ENCODE measurements at regions not wholly inside any gene's neighbourhood (a gene's known extent, or its start where the extent isn't known, plus 50 kb on each side); places are given as distances from the start of the nearest gene placed in this dataset.

DNA sequence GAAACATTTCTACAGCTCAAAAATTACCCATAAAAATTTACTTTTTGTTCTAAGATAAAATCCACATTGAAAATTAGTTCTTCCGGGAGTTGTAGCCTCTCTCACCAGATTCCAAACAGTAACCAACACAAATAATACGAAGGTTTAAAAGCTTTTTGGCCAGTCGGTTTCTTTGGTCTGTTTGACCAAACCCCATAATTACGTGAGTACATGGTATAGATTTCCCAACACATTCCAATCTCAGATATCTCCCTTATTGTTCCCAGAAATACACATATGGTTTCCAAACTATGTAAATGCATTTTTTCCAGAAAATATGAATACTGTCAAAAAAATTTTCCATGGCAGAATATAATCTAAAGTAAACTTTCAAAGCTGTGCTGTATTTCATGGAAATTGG is 722.0 kb downstream of the KCNJ2 start:
- 80% methylated on average over 4 of the region's 4 CpGs for WGBS (ENCODE audit: low lambda C conversion rate, missing lambda C conversion rate)

DNA sequence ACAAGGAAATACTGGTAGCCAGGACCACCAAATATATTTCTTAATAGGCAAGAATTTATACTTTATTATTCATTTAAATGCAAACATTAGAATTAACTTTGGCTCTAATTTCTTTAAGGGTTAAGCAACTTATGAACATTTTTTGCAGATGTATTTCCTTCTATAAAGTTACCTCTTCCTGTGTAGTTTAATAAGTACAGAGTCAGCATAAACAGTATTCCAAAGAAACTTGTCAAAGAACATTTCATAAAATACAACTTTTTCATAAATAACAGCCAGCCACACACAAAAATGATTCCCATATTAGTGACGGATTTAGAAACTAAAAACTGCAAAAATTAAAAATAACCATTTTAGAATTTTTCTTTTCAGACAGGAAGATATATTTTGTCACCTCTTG is 723.2 kb downstream of the KCNJ2 start:
- no peaks in the 10 kb centered on the region for H3K27me3 ChIP-seq
- H3K4me3 ChIP-seq: no peak overlapping the region
- no peak for DNase-seq (ENCODE audit: low spot score)
- no peaks in the 10 kb centered on the region for H3K9me2 ChIP-seq (replicated peaks; ENCODE audit: insufficient read depth)
- TF ChIP-seq EZH2 (IDR thresholded peaks at IDR 0.05; ENCODE audit: borderline replicate concordance): no peak
- TF ChIP-seq, protein P1, sequence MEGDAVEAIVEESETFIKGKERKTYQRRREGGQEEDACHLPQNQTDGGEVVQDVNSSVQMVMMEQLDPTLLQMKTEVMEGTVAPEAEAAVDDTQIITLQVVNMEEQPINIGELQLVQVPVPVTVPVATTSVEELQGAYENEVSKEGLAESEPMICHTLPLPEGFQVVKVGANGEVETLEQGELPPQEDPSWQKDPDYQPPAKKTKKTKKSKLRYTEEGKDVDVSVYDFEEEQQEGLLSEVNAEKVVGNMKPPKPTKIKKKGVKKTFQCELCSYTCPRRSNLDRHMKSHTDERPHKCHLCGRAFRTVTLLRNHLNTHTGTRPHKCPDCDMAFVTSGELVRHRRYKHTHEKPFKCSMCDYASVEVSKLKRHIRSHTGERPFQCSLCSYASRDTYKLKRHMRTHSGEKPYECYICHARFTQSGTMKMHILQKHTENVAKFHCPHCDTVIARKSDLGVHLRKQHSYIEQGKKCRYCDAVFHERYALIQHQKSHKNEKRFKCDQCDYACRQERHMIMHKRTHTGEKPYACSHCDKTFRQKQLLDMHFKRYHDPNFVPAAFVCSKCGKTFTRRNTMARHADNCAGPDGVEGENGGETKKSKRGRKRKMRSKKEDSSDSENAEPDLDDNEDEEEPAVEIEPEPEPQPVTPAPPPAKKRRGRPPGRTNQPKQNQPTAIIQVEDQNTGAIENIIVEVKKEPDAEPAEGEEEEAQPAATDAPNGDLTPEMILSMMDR (IDR thresholded peaks at IDR 0.05; ENCODE audit: poor library complexity): no peak
- TF ChIP-seq EZH2phosphoT487 (IDR thresholded peaks at IDR 0.05; ENCODE audit: low read depth, severe bottlenecking, unreplicated experiment): no peak
- H4K20me1 ChIP-seq (ENCODE audit: insufficient read depth, poor library complexity, severe bottlenecking): no peaks in the 10 kb centered on the region
- no peak overlapping the region for H2AFZ ChIP-seq
- H3K36me3 ChIP-seq (replicated peaks; ENCODE audit: insufficient read depth, low read depth): no peaks in the 10 kb centered on the region
- no peak overlapping the region for H3K4me2 ChIP-seq
- no peaks in the 10 kb centered on the region for H3K79me2 ChIP-seq
- WGBS (ENCODE audit: low lambda C conversion rate, missing lambda C conversion rate): 94% methylated on average over 1 of the region's 1 CpG
- H3K9me3 ChIP-seq (ENCODE audit: low read depth): no peaks in the 10 kb centered on the region
- H3K4me1 ChIP-seq (ENCODE audit: insufficient read depth): no peaks in the 10 kb centered on the region
- no peak overlapping the region for H3K27ac ChIP-seq

More for the DNA sequence above, 722.0 kb downstream of the KCNJ2 start:
- Histone ChIP-seq H3K79me2 (no peaks in the 10 kb centered on the region), H3K27me3 (no peaks in the 10 kb centered on the region), H3K4me3 (no peak overlapping the region), H3K27ac (no peak overlapping the region), H3K36me3 (replicated peaks; ENCODE audit: insufficient read depth, low read depth) (no peaks in the 10 kb centered on the region), H2AFZ (no peak overlapping the region), H3K4me2 (no peak overlapping the region), H3K9me3 (ENCODE audit: low read depth) (no peaks in the 10 kb centered on the region), H3K9me2 (replicated peaks; ENCODE audit: insufficient read depth) (no peaks in the 10 kb centered on the region), H4K20me1 (ENCODE audit: insufficient read depth, poor library complexity, severe bottlenecking) (no peaks in the 10 kb centered on the region), H3K4me1 (ENCODE audit: insufficient read depth) (no peaks in the 10 kb centered on the region)
- TF ChIP-seq EZH2 (IDR thresholded peaks at IDR 0.05; ENCODE audit: borderline replicate concordance) (no peak), EZH2phosphoT487 (IDR thresholded peaks at IDR 0.05; ENCODE audit: low read depth, severe bottlenecking, unreplicated experiment) (no peak)
- TF ChIP-seq, protein P1 (IDR thresholded peaks at IDR 0.05; ENCODE audit: poor library complexity): no peak
- no peak for DNase-seq (ENCODE audit: low spot score)

DNA sequence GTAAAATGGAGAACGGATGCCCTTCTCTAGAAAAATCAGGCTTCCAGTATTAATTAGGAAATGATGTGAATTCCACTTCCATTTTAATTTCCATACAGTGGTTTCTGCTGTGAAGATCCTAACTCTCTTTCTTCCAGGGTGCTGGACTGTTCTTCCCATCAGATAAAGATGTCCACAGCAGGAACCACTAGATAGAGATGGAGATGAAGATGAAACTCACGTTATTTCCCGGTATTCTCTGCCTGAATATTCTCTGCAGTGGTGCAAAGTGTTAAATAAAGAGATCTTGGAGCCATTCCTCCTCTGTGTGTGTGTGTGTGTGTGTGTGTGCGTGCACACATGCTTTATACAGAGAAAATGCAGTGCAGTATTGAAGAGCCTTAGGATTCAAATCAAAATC is 727.5 kb downstream of the KCNJ2 start:
- Histone ChIP-seq H3K9me2 (replicated peaks; ENCODE audit: insufficient read depth) (no peaks in the 10 kb centered on the region), H3K4me3 (no peak overlapping the region), H3K9me3 (ENCODE audit: low read depth) (no peaks in the 10 kb centered on the region), H2AFZ (no peak overlapping the region), H3K4me2 (no peak overlapping the region), H3K27me3 (no peaks in the 10 kb centered on the region), H3K79me2 (no peaks in the 10 kb centered on the region), H3K4me1 (ENCODE audit: insufficient read depth) (no peaks in the 10 kb centered on the region), H4K20me1 (ENCODE audit: insufficient read depth, poor library complexity, severe bottlenecking) (no peaks in the 10 kb centered on the region), H3K36me3 (replicated peaks; ENCODE audit: insufficient read depth, low read depth) (no peaks in the 10 kb centered on the region), H3K27ac (no peak overlapping the region)
- no peak for DNase-seq (ENCODE audit: low spot score)
- 85% methylated on average over 4 of the region's 4 CpGs for WGBS (ENCODE audit: low lambda C conversion rate, missing lambda C conversion rate)
- TF ChIP-seq EZH2 (IDR thresholded peaks at IDR 0.05; ENCODE audit: borderline replicate concordance) (no peak), EZH2phosphoT487 (IDR thresholded peaks at IDR 0.05; ENCODE audit: low read depth, severe bottlenecking, unreplicated experiment) (no peak)
- TF ChIP-seq, protein P1 (IDR thresholded peaks at IDR 0.05; ENCODE audit: poor library complexity): no peak

DNA sequence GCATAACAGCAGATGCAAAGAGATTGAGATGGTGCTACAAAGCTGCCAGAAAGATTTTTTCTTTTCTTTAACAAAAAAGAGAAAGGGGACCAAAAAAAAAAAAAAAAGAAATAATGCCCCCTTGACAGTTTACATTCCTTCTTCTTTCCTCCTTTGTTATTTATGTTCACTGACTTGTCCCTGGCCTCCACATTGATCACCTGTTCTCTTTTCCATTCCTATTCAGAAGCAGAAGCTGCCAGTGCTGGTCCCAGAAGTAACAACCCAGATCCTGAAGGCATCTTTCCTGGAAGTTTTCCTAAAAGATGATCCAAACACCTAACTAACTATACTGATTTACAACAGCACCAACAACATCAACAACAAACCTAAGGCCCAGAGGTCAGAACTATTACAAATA is 728.1 kb downstream of the KCNJ2 start:
- Histone ChIP-seq H3K4me3 (no peak overlapping the region), H3K27me3 (no peaks in the 10 kb centered on the region), H3K9me3 (ENCODE audit: low read depth) (no peaks in the 10 kb centered on the region), H3K4me2 (no peak overlapping the region), H3K4me1 (ENCODE audit: insufficient read depth) (no peaks in the 10 kb centered on the region), H3K79me2 (no peaks in the 10 kb centered on the region), H2AFZ (no peak overlapping the region), H4K20me1 (ENCODE audit: insufficient read depth, poor library complexity, severe bottlenecking) (no peaks in the 10 kb centered on the region), H3K27ac (no peak overlapping the region), H3K9me2 (replicated peaks; ENCODE audit: insufficient read depth) (no peaks in the 10 kb centered on the region), H3K36me3 (replicated peaks; ENCODE audit: insufficient read depth, low read depth) (no peaks in the 10 kb centered on the region)
- DNase-seq (ENCODE audit: low spot score): no peak
- TF ChIP-seq EZH2phosphoT487 (IDR thresholded peaks at IDR 0.05; ENCODE audit: low read depth, severe bottlenecking, unreplicated experiment) (no peak), EZH2 (IDR thresholded peaks at IDR 0.05; ENCODE audit: borderline replicate concordance) (no peak)
- TF ChIP-seq, protein P1 (IDR thresholded peaks at IDR 0.05; ENCODE audit: poor library complexity): no peak

Data from hepatocyte (in vitro differentiated cells).